LNCAP (cell line): ENCODE measurements at regions not wholly inside any gene's neighbourhood (a gene's known extent, or its start where the extent isn't known, plus 50 kb on each side); places are given as distances from the start of the nearest gene placed in this dataset.

Experiments used
- CTCF ChIP-seq: fragments of 450-650 bp; IDR thresholded peaks from 2 replicates; pipeline ENCODE4 v1.5.1; 2017; ENCODE audit warnings: mild to moderate bottlenecking

DNA sequence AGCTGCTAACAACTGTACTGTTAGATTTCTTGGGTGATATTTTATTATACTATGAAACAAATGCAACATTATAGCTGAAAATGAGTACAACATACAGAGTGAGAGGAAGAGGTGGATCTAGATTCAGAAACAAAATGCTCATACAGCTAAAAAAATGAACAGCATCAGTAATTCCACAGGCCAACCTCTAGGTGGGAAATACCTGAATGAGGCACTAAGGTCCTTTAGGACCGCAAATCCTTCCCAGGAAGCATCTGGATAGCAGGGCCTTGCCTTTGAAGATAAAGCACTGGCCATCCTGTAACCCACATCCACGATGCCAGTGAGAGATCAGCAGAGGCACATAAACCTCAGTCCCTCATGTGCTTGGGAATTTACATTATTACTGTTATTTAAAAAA, 310.8 kb downstream of the YTHDC2 start:
- TF ChIP-seq CTCF: no peak

DNA sequence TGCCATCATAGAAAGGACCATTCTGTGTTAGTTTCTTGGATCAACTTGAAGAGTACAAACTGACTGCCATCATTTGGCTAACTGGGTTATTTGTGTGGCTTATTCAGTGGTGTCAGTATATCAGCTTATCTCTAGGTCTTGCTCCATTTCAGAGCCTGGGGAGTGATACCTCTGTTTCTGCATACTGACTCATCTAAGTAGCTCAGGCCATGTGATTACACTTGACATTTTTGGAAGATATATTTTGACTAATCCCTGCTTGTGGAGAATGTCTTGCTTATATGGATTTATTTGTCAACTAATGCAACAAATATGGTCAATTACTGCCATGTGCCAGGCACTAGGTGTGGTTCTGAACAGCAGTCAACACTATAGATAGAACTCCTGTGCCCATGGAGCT, 311.7 kb downstream of the YTHDC2 start:
- TF ChIP-seq CTCF: no peak

GRCh38 chr5:113846941-113847340, 333.4 kb downstream of the YTHDC2 start:
- TF ChIP-seq CTCF: no peak

GRCh38 chr5:113864437-113864836, 350.9 kb downstream of the YTHDC2 start:
- no peak for TF ChIP-seq CTCF

DNA sequence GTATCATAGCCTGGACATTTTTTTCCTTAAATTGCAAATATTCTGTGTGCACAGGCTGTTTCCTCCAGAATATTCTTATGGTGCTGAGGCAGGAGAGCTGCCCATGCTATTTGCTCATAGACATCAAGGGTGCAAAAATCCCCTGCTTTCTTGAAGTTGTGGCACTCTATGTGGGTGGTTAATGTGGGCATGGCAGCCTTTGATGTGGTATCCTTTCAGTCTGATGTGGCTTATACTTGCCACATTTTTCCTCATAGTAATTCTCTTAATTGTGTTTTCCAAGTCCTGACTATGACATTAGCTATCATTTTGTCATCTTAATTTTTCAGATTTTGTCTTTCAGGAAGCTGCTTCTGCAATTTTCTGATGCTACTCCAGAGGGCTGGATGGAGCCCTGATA, 353.3 kb downstream of the YTHDC2 start:
- no peak for TF ChIP-seq CTCF

- TF ChIP-seq CTCF: no peak
Measured at GRCh38 chr5:113869611-113870010, 356.1 kb downstream of the YTHDC2 start.

- TF ChIP-seq CTCF: no peak
Measured at GRCh38 chr5:113871972-113872371, 358.5 kb downstream of the YTHDC2 start.

GRCh38 chr5:113875096-113875495, 361.6 kb downstream of the YTHDC2 start:
- TF ChIP-seq CTCF: no peak
